OCI-LY1 (cell line): ENCODE measurements at regions not wholly inside any gene's neighbourhood (a gene's known extent, or its start where the extent isn't known, plus 50 kb on each side); places are given as distances from the start of the nearest gene placed in this dataset.

Experiments
- H2AFZ ChIP-seq: fragments of 200-600 bp; sonication (generic), shearing (Covaris generic); 2 replicates; pipeline ENCODE4 v1.6.0; 2014; ENCODE audit warnings: antibody characterized with exemption, mild to moderate bottlenecking, low read length
- H3F3A ChIP-seq: fragments of 200-600 bp; sonication (generic), shearing (Covaris generic); 2 replicates; pipeline ENCODE4 v1.6.0; 2014; ENCODE audit warnings: mild to moderate bottlenecking, antibody characterized with exemption, low read length, moderate library complexity; ENCODE audit not compliant: insufficient read depth
- H3K27ac ChIP-seq: fragments of 200-600 bp; sonication (generic); 2 replicates; pipeline ENCODE4 v1.5.1; 2014; ENCODE audit warnings: low read length, mixed run types, mild to moderate bottlenecking, low read depth; ENCODE audit not compliant: poor library complexity, severe bottlenecking
- H3K27me3 ChIP-seq: fragments of 200-600 bp; sonication (generic); 2 replicates; pipeline ENCODE4 v1.6.0; 2014; ENCODE audit warnings: antibody characterized with exemption, mild to moderate bottlenecking, low read length, moderate library complexity; ENCODE audit not compliant: insufficient read depth
- H3K36me3 ChIP-seq: fragments of 200-600 bp; sonication (generic); 2 replicates; pipeline ENCODE4 v1.6.1; 2014; ENCODE audit warnings: mild to moderate bottlenecking, antibody characterized with exemption, low read length, moderate library complexity, mixed read lengths; ENCODE audit not compliant: insufficient read depth
- H3K4me1 ChIP-seq: fragments of 200-600 bp; sonication (generic); 2 replicates; pipeline ENCODE4 v1.5.1; 2014; ENCODE audit warnings: mild to moderate bottlenecking, low read length, moderate library complexity; ENCODE audit not compliant: insufficient read depth, severe bottlenecking
- H3K4me2 ChIP-seq: fragments of 200-600 bp; sonication (generic), shearing (Covaris generic); 2 replicates; pipeline ENCODE4 v1.6.1; 2014; ENCODE audit warnings: low read length
- H3K4me3 ChIP-seq: fragments of 200-600 bp; sonication (generic); 2 replicates; pipeline ENCODE4 v1.5.1; 2014; ENCODE audit warnings: low read length, low read depth, mild to moderate bottlenecking, mixed read lengths; ENCODE audit not compliant: poor library complexity, severe bottlenecking
- H3K79me2 ChIP-seq: fragments of 200-600 bp; shearing (Covaris generic); 2 replicates; pipeline ENCODE4 v1.6.1; 2016; ENCODE audit warnings: mixed run types, low read length, mixed read lengths; ENCODE audit not compliant: insufficient read depth
- H3K9ac ChIP-seq: fragments of 200-600 bp; sonication (generic), shearing (Covaris generic); 2 replicates; pipeline ENCODE4 v1.6.1; 2014; ENCODE audit warnings: mild to moderate bottlenecking, low read length, mixed read lengths
- H3K9me2 ChIP-seq: fragments of 200-600 bp; sonication (generic), shearing (Covaris generic); 2 replicates; pipeline ENCODE4 v1.6.1; 2014; ENCODE audit warnings: low read depth, mild to moderate bottlenecking, low read length, mixed read lengths
- H3K9me3 ChIP-seq: fragments of 200-600 bp; shearing (Covaris generic); 2 replicates; pipeline ENCODE4 v1.6.1; 2014; ENCODE audit warnings: low read length, mixed read lengths
- H4K20me1 ChIP-seq: fragments of 200-600 bp; sonication (generic), shearing (Covaris generic); 2 replicates; pipeline ENCODE4 v1.6.0; 2016; ENCODE audit warnings: mild to moderate bottlenecking, low read length; ENCODE audit not compliant: insufficient read depth
- CTCF ChIP-seq: fragments of 200-600 bp; sonication (generic), shearing (Covaris generic); IDR thresholded peaks from 2 replicates; pipeline ENCODE4 v1.5.1; 2017; ENCODE audit warnings: mild to moderate bottlenecking, antibody characterized with exemption, low read length, moderate library complexity, mixed read lengths
- EZH2 ChIP-seq: fragments of 200-600 bp; sonication (generic), shearing (Covaris generic); IDR thresholded peaks from 2 replicates; pipeline ENCODE4 v1.8.0; 2017; ENCODE audit warnings: borderline replicate concordance, mixed run types, mild to moderate bottlenecking, antibody characterized with exemption, low read length, moderate library complexity, mixed read lengths

GRCh38 chr17:79174905-79175856 lies 100.6 kb downstream of the ENGASE start:
- no peak for TF ChIP-seq CTCF
- TF ChIP-seq EZH2, result no peak
- Histone ChIP-seq H3K4me3 (no peak overlapping the region), H3K27ac (no peak overlapping the region), H3K79me2 (no peaks in the 10 kb centered on the region), H4K20me1 (no peaks in the 10 kb centered on the region), H3K36me3 (no peaks in the 10 kb centered on the region), H3K27me3 (peaks cover 19% of the 10 kb centered on the region; the same call in 1 of the 2 replicates), H3K4me2 (no peak overlapping the region), H3K9me3 (no peaks in the 10 kb centered on the region), H3K9me2 (no peaks in the 10 kb centered on the region), H2AFZ (no peak overlapping the region), H3F3A (no peaks in the 10 kb centered on the region), H3K4me1 (no peaks in the 10 kb centered on the region), H3K9ac (no peak overlapping the region)

- Histone ChIP-seq H3K4me1 (no peaks in the 10 kb centered on the region), H3K79me2 (no peaks in the 10 kb centered on the region), H3F3A (no peaks in the 10 kb centered on the region), H3K4me2 (no peak overlapping the region), H4K20me1 (no peaks in the 10 kb centered on the region), H3K4me3 (no peak overlapping the region), H3K9me3 (no peaks in the 10 kb centered on the region), H3K9me2 (no peaks in the 10 kb centered on the region), H3K27me3 (peaks cover 20% of the 10 kb centered on the region; the same call in 1 of the 2 replicates), H3K36me3 (no peaks in the 10 kb centered on the region), H3K27ac (no peak overlapping the region), H3K9ac (no peak overlapping the region), H2AFZ (no peak overlapping the region)
- TF ChIP-seq CTCF, result no peak
- TF ChIP-seq EZH2, result no peak
Measured at GRCh38 chr17:79174193-79174765, 99.7 kb downstream of the ENGASE start.

GRCh38 chr17:79171188-79171587 lies 96.6 kb downstream of the ENGASE start:
- no peak for TF ChIP-seq EZH2
- no peaks in the 10 kb centered on the region for H3K79me2 ChIP-seq
- H2AFZ ChIP-seq, result no peak overlapping the region
- no peaks in the 10 kb centered on the region for H3K9me2 ChIP-seq
- no peaks in the 10 kb centered on the region for H3F3A ChIP-seq
- H3K4me3 ChIP-seq, result no peak overlapping the region
- H4K20me1 ChIP-seq, result no peaks in the 10 kb centered on the region
- H3K36me3 ChIP-seq, result no peaks in the 10 kb centered on the region
- no peak overlapping the region for H3K27ac ChIP-seq
- H3K9ac ChIP-seq, result no peak overlapping the region
- H3K4me2 ChIP-seq, result no peak overlapping the region
- no peaks in the 10 kb centered on the region for H3K4me1 ChIP-seq
- no peaks in the 10 kb centered on the region for H3K9me3 ChIP-seq
- H3K27me3 ChIP-seq, result peaks cover 20% of the 10 kb centered on the region; the same call in 1 of the 2 replicates
